Kidney epithelial cell (primary cell): ENCODE measurements at regions not wholly inside any gene's neighbourhood (a gene's known extent, or its start where the extent isn't known, plus 50 kb on each side); places are given as distances from the start of the nearest gene placed in this dataset.

ENCODE experiments used
- DNase-seq: peaks from one replicate; pipeline ENCODE4 v3.0.0-alpha.2; 2010; ENCODE audit warnings: low read depth
- H3K27me3 ChIP-seq: 2 replicates; pipeline ENCODE4 v1.6.0; 2011; ENCODE audit warnings: low read length; ENCODE audit not compliant: control insufficient read depth, insufficient read depth
- H3K36me3 ChIP-seq: 2 replicates; pipeline ENCODE4 v1.5.1; 2011; ENCODE audit warnings: low read length; ENCODE audit not compliant: control insufficient read depth, insufficient read depth
- H3K4me3 ChIP-seq: 2 replicates; pipeline ENCODE4 v1.5.1; 2011; ENCODE audit warnings: low read depth, mild to moderate bottlenecking, control low read depth, low read length
- CTCF ChIP-seq: IDR thresholded peaks from 2 replicates; pipeline ENCODE4 v1.5.1; 2011; ENCODE audit warnings: mild to moderate bottlenecking, moderate library complexity, low read length, control low read depth, inconsistent platforms; ENCODE audit not compliant: insufficient read depth, poor library complexity, severe bottlenecking

DNA sequence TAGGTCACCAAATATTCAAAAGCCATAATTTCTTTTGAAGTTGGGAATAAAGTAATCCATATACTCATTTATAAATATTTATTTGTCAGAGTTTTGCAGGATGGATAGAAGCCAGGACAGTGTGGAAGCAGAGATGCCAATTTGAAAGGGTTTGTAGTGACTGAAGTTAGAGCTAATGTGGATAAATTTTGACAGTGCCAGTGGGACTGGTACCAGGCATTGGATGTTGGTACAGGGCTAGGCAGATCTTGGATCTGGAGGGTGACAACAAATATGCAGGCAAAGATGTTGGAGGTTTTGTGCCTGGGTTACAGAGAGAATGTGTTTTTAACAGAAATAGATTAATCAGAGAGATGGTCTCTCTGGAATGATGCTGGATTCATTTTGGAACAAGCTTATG lies 135.6 kb downstream of the DMRTA1 start:
- no peaks in the 10 kb centered on the region for H3K27me3 ChIP-seq
- no peak for DNase-seq
- H3K4me3 ChIP-seq: no peak overlapping the region
- no peaks in the 10 kb centered on the region for H3K36me3 ChIP-seq
- no peak for TF ChIP-seq CTCF

GRCh38 chr9:22588918-22589317 lies 142.3 kb downstream of the DMRTA1 start:
- Histone ChIP-seq H3K4me3 (no peak overlapping the region), H3K36me3 (no peaks in the 10 kb centered on the region), H3K27me3 (no peaks in the 10 kb centered on the region)
- no peak for DNase-seq
- TF ChIP-seq CTCF: no peak

DNA sequence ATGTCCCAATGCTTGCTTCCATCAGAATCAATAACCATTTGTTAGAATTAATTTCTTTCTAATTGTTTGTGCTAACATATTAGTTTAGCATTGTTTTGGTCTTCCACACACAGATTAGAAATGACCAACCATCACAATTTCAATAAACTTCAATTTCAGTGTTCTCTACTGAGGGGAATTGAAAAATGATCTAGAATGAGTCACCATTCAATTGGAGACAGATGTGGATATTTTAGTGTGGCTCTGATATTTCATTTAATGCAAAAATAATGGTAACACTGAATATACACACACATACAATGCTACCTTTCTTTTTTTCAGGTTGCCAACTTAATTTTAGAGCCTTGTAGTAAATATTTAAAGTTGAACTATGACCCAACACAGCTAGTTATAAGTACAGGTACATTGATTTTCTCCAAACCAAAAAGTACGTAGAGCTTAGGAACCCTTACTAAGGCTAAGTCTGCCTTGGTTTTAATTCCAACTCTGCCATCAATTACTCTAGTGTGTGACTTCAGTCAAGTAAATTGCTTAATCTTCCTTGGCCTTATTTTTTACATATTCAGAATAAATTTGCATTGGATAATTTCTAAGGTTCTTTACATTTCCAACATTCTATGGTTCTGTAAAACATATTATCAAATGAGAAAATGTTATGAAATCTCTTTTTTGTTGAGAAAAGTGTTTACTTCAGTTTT lies 143.9 kb downstream of the DMRTA1 start:
- no peaks in the 10 kb centered on the region for H3K27me3 ChIP-seq
- no peak for TF ChIP-seq CTCF
- no peak for DNase-seq

GRCh38 chr9:22595805-22596204 lies 149.2 kb downstream of the DMRTA1 start:
- no peak for DNase-seq
- no peak overlapping the region for H3K4me3 ChIP-seq
- no peaks in the 10 kb centered on the region for H3K36me3 ChIP-seq
- H3K27me3 ChIP-seq: no peaks in the 10 kb centered on the region
- TF ChIP-seq CTCF: no peak

More for the DNA sequence above, 143.9 kb downstream of the DMRTA1 start:
- H3K4me3 ChIP-seq: no peak overlapping the region
- no peaks in the 10 kb centered on the region for H3K36me3 ChIP-seq

GRCh38 chr9:22617156-22617555 lies 170.5 kb downstream of the DMRTA1 start:
- Histone ChIP-seq H3K27me3 (no peaks in the 10 kb centered on the region), H3K36me3 (no peaks in the 10 kb centered on the region), H3K4me3 (no peak overlapping the region)
- no peak for TF ChIP-seq CTCF
- no peak for DNase-seq

- TF ChIP-seq CTCF: no peak
- H3K36me3 ChIP-seq: no peaks in the 10 kb centered on the region
- no peak overlapping the region for H3K4me3 ChIP-seq
- no peak for DNase-seq
- no peaks in the 10 kb centered on the region for H3K27me3 ChIP-seq
Observed at GRCh38 chr9:22622815-22623214, 176.2 kb downstream of the DMRTA1 start.
